ENCODE measurements at regions not wholly inside any gene's neighbourhood (a gene's known extent, or its start where the extent isn't known, plus 50 kb on each side); places are given as distances from the start of the nearest gene placed in this dataset.
"Not testable (repeated sequence)": the region's sequence is repeated elsewhere in the genome, so short reads cannot be mapped to it uniquely, and the experiment has no call there.

GRCh38 chr9:82912645-82913044, 150.3 kb downstream of the RASEF start:
- CTCF ChIA-PET: no interaction called here

DNA sequence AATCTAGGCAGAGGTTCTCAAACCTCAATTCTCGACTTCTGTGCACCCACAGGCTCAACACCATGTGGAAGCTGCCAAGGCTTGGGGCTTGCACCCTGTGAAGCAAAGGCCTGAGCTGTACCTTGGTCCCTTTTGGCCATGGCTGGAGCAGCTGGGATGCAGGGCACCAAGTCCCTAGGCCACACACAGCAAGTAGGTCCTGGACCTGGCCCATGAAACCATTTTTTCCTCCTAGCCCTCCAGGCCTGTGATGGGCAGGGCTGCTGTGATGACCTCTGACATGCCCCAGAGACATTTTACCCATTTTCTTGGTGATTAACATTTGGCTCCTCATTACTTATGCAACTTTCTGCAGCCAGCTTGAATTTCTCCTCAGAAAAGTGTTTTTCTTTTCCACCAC, 146.7 kb downstream of the RASEF start:
- DNase-seq (ENCODE audit: low read depth, low spot score); CTCF ChIA-PET; H3K4me3 ChIP-seq (ENCODE audit: low read depth, low read length); POLR2A ChIA-PET: not testable (repeated sequence)

More at GRCh38 chr9:82912645-82913044, 150.3 kb downstream of the RASEF start:
- POLR2A ChIA-PET: no interaction called here
- TF ChIP-seq, protein P1, sequence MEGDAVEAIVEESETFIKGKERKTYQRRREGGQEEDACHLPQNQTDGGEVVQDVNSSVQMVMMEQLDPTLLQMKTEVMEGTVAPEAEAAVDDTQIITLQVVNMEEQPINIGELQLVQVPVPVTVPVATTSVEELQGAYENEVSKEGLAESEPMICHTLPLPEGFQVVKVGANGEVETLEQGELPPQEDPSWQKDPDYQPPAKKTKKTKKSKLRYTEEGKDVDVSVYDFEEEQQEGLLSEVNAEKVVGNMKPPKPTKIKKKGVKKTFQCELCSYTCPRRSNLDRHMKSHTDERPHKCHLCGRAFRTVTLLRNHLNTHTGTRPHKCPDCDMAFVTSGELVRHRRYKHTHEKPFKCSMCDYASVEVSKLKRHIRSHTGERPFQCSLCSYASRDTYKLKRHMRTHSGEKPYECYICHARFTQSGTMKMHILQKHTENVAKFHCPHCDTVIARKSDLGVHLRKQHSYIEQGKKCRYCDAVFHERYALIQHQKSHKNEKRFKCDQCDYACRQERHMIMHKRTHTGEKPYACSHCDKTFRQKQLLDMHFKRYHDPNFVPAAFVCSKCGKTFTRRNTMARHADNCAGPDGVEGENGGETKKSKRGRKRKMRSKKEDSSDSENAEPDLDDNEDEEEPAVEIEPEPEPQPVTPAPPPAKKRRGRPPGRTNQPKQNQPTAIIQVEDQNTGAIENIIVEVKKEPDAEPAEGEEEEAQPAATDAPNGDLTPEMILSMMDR (IDR thresholded peaks at IDR 0.05; ENCODE audit: insufficient read depth, low read length, missing control alignments): no peak
- no peak overlapping the region for H3K4me3 ChIP-seq (ENCODE audit: low read depth, low read length)
- DNase-seq (ENCODE audit: low read depth, low spot score): no peak

DNA sequence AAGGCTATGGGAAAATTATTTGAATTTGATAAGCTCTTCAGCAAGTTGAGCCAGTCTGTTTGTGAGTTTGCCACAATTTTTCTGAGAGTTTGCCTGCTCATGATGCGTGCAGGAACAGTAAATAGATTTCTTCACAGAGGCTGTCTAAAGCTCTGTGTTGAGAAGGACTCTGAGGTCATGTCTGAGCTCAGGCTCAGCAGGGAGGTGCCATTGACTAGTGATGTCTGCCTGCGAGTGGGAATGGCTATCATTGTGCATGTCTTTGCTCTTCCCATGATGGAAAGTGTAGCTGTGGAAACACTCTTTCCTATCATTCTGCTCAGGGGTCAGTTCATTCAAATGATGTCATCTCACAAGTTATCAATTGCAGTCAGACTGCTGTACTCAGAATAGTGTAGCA, 142.8 kb downstream of the RASEF start:
- POLR2A ChIA-PET: no interaction called here
- no peak for DNase-seq (ENCODE audit: low read depth, low spot score)

DNA sequence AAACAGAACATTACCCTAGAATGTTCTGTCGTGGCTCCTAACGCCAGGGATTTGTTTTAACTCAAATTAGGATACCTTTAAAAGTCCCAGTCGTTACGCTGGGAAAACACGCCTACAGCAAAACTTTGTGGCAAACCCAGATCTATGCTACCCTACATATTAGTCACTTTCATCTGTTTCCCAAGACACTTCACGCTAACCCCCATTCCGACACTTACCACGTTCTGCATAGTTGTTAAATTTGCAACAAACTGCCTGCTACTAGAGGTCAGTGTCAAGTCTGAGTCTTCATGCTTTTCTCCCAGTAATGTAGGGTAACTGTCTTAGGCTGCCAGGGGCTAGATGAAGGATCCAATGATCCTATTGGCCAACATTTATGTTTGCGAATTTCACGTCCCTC, 140.3 kb downstream of the RASEF start:
- ChIA-PET POLR2A (no interaction called here), CTCF (no interaction called here)
- no peak overlapping the region for H3K4me3 ChIP-seq (ENCODE audit: low read depth, low read length)
- DNase-seq (ENCODE audit: low read depth, low spot score): no peak
- TF ChIP-seq, protein P1 (IDR thresholded peaks at IDR 0.05; ENCODE audit: insufficient read depth, low read length, missing control alignments): no peak

More for the DNA sequence above, 142.8 kb downstream of the RASEF start:
- no peak overlapping the region for H3K4me3 ChIP-seq (ENCODE audit: low read depth, low read length)
- TF ChIP-seq, protein P1 (IDR thresholded peaks at IDR 0.05; ENCODE audit: insufficient read depth, low read length, missing control alignments): no peak
- CTCF ChIA-PET: no interaction called here

DNA sequence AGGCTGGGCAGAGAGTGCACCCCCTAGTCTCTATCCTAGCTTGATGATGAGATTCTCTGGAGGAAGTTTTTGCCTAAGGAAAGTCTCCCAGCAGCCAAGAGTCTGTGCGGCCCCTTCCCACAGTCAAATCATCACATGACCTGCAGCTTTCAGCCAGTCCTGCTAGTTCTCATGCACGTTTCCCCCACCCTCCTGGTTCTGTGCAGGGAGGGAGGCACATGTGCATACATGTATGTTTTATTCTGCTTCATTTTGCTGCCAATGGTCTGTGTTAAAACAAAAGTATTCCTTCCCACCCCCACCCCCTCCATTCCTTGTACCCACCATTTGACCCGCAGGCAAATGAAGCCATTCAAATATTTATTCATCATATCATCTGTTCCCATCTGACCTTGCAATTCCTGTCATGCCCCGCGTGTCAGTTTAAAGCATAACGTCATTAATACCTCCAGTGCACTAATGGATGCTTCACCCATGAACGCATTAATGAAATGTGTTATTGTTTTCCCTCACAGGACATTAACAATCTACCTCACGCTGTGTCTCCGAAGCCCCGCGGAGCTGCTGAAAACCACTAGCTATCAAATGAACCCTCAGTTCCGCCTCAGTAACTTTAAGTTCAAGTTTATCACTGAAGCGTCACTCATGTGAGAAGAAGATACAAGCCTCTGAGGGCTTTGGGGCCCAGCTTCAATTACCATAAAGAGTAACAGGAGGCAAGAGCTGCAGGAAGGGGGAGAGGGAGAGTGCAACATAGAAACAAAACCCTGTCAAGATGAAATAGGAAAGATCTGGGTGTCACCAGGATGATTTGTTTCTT, 139.6 kb downstream of the RASEF start:
- no peak overlapping the region for H3K4me3 ChIP-seq (ENCODE audit: low read depth, low read length)
- TF ChIP-seq, protein P1 (IDR thresholded peaks at IDR 0.05; ENCODE audit: insufficient read depth, low read length, missing control alignments): no peak
- POLR2A ChIA-PET: no interaction called here
- CTCF ChIA-PET: no interaction called here
- no peak for DNase-seq (ENCODE audit: low read depth, low spot score)

DNA sequence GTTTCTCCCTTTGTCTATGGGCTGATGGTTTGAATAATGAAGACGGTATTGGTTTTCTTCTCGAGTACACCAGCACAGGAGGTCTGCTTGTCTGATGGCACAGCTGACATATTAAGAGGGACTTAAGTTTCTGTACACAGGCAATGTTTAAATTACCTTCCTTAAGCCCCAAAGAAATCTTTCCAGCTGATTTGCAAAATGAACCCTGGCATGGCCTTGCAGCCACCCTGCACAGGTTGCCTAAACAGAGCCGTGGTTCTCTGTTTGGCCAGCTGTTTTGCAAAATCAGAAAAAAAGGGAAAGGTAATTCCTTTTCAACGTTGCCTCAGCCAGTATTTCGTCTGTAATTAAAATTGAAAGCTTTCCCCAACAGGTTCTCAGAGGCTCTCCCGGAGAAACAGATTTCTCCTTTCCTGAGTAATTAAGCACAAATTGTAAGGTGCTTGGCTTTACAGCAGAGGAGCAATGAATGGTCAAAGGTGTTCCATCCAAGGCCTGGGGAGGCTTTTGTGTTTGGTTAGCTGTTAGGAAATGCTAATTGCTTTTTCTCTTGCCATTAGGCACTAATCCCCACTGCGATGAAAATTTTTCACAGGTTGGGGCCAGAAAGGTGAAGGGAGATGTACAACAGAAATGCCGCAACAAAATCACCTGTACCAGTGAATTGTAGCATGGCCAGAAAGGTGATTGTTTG, 138.9 kb downstream of the RASEF start:
- CTCF ChIA-PET: no interaction called here
- H3K4me3 ChIP-seq (ENCODE audit: low read depth, low read length): no peak overlapping the region
- POLR2A ChIA-PET: no interaction called here
- TF ChIP-seq, protein P1 (IDR thresholded peaks at IDR 0.05; ENCODE audit: insufficient read depth, low read length, missing control alignments): no peak
- no peak for DNase-seq (ENCODE audit: low read depth, low spot score)
